Stimulated activated CD4-positive, alpha-beta T cell treated with anti-CD3 and anti-CD28 coated beads, Interleukin-1b, Interleukin-23, amount 100 ng/mL, for 24 hours (primary cell): ENCODE measurements at regions not wholly inside any gene's neighbourhood (a gene's known extent, or its start where the extent isn't known, plus 50 kb on each side); places are given as distances from the start of the nearest gene placed in this dataset.

Source experiments
- DNase-seq, 4 experiments: peaks; one replicate each; pipeline ENCODE4 v3.0.0-alpha.2; 2020; ENCODE audit warnings: low read depth in 4 of 4, low spot score in 1 of 4

DNA sequence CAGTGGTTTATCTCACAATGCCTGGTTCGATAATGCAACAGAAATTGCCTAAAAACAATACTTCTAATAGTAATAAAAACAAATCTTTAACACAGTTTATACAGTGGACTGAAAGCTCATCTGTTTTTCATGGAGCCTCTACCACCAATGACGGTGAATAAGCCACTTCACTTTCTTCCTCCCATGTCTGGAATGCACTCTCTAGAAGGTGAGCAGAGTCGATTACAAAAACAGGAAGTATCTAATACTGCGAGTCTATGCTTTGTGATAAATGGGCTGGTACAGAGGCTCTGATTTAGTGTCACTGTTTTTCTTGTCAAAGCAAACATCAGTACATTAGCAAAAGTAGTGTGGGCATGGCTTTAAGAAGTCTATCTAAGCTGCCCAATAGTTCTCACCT is 1348.6 kb upstream of the SLC10A2 start:
- no peak for DNase-seq

DNA sequence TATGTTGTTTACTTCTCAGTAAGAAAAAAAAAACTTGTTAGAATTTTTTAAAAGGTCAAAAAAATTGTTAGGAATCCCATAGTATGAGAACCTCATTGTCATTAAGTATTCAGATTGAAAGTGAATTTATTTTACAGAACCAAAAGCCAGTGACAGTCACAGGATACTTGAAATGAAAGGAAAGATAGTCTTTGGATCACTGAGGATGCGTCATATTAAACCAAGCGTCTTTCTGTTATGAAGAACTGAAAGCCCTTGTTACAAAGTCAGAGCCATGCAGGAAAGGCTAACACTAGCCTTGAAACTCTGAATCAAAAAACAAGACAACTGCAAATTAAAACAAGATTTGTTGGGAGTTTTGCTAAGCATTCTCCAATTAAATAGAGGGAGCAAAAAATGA is 1348.0 kb upstream of the SLC10A2 start:
- no peak for DNase-seq

DNA sequence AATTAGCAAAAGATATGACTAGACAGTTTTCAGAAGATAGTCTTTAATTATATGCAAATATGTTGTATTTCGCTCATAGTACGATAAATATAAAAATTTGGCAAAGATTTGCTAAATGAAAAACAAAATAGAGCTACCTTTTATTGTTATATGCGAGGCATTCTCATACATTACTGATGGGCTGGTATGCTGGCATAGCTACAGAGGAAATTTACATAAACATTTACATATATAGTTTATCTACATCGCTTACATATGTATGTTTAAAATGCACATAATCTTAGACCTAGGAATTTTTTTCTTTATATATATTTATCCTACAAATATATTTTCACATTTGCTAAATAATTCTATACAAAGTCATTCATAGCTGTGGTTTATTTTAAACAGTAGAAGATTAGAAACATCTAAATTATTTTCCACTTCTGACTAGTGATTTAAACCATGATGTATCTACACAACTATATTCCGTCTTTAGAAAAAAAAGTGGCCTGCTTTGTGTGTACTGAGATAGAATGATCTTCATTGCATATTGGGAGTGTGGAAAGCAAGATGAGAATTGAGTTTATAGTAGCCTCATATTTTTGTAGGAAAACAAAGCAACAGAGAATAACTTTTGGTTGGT is 1345.0 kb upstream of the SLC10A2 start:
- no peak for DNase-seq

DNA sequence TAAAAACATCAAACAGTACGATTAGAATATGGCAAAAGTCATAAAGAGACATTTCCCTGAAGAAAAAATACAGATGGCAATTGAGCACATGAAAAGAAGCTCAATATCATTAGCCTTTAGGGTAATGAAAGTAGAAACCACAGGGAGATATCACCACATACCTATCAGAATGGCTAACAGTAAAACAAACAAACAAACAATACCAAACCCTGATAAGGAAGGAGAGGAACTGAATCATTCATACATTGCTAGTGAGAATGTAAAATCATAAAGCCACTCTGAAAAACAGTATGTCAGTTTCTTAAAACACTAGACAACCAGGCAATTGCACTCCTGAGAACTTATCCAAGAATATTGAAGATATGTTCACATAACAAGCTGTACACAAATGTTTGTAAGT is 1342.5 kb upstream of the SLC10A2 start:
- no peak for DNase-seq

DNA sequence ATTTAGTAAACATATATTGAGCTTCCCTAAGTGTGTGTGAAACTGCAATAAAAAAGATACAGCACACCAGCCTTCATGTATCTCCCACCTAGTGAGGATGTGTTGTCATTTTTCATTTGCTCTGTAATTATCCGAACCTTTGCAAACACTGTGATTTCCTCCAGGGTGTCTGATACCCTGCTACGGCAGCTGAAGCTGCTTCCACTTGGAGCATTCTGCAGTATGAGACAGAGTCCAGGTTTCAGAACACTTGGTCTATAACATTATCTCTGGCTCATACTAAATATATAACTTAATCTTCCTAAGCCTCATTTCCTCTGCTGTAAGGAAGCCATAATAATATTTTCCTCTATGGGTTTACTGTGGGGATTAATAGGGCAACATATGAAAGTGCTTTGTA is 1338.1 kb upstream of the SLC10A2 start:
- no peak for DNase-seq

DNA sequence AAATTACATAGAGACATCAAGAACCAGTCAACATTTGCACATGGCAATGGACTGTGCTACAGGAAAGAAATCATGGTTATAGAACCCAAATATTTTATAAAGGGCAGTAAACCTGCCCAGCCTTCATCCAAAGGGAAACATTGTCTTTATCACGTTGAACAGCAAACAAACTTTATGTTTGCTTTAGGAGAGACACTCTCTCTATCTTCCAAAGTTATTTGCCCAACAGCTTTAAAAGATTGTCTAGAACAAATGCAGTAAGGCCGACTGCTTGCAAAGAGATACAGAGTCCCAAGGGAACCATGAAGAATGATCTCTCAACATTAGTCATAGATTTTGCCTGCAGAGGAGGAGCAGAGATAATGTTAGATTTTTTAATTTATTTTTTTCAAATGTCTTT is 1323.5 kb upstream of the SLC10A2 start:
- no peak for DNase-seq

DNA sequence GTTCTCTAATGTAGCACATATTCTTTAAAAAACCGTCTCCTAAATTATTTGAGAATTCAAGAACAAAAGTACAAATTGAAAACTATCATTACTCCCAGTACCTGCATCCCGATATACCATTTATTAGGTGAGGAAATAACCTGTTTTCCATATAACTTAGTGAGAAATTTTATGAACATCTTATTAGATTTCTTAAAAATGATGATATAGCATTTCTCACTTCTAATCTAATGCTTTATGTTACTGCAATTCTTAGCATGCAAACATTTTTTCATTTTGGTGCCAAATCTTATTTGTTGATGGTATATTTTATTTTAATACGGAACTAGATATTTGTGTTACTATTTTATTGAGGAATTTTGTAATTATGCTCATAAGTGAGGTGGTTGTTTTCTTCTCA is 1321.3 kb upstream of the SLC10A2 start:
- no peak for DNase-seq

DNA sequence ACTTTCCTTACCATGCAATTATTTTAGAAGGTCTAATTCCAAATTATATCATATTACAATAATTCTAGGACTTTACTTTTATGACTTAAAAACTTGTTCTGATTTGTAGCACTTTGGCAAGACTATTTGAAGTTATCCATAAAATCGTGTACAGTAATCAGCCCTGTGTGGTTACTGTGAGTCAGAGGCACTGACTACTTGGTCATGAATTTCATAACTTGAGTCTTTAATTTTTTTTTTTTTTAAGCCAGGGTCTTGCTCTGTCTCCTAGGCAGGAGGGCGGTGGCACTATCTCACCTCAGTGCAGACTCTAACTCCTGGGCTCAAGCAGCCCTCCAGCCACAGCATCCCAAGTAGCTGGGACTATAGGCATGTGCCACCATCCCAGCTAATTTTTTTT is 1319.2 kb upstream of the SLC10A2 start:
- DNase-seq, result no peak

DNA sequence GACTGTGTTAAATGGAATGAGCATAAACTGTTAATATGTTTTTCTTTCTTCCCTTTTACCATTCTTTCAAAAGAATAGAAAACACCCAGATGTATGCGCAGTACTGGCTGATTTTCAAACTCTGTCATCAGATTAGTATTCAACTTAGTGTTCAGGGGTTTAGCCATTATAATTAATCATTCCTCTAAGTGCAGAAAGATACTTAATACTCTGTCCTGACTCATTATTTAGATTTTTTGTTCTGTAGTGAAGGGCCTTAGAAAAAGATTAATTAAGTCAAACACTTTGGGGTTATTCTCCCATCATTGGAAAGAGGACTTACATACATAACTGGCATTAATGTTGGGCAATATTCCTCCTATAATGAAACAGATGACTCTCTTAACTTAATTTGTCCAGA is 1316.7 kb upstream of the SLC10A2 start:
- no peak for DNase-seq

DNA sequence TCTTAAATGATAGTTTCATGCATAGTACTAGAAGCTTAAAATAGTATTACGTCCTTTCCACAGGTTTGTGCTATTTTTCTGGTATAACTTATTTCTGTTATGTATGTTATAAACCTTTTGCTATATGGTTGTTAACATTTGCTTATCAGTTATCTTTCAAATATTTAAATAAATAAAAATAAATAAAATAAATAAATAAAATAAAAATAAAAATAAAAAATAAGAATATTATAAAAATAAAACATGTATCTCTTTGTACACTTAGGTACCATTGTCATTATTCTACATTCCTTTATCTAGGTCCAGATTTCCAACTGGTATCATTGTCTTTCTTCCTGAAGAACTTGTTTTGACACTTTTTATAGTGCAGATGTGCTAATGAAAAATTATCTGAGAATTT is 1310.4 kb upstream of the SLC10A2 start:
- no peak for DNase-seq

DNA sequence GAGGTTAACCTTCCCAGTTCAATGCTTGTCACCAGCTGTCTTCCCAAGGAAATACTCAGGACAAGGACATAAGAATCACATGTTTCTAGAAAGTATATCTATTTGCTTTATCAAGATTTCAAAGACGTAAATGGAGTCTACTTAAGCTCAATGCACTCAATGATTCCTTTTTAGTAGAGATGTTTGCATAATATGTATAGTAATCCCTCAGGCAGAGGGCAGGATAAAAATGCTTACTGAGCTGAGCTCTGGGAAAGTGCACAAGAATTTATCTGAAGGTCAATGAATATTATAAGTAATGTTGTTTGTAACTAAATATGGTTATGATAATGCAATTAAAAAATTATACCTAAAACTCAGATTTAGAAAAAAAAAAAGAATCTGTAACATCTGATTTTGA is 1309.4 kb upstream of the SLC10A2 start:
- no peak for DNase-seq

DNA sequence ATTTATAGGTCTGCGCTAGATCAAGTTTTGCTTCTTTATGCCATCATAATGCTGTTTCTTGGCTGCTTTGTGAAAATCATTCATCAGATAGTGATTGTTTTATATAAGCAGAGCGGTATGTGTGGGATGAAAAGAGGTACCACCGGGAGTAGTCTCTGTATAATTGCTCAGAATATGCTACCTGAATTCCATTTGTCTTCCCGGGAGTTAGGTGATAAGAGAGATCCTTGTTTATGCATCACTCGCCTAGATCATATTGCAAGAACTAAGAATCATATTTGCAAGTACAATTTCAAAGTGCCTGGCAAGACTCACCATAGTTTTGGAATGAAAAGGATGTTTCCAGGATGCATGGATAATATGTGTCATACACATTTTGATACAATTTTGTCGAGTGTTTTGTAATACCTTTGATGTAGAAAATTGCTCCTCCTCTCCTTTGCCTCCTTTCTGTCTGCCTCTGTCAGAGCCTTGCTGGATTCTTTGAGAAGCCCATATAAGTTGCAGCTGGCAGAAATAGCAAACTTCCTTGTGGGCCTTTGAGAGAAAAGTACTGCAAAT is 1306.0 kb upstream of the SLC10A2 start:
- no peak for DNase-seq

DNA sequence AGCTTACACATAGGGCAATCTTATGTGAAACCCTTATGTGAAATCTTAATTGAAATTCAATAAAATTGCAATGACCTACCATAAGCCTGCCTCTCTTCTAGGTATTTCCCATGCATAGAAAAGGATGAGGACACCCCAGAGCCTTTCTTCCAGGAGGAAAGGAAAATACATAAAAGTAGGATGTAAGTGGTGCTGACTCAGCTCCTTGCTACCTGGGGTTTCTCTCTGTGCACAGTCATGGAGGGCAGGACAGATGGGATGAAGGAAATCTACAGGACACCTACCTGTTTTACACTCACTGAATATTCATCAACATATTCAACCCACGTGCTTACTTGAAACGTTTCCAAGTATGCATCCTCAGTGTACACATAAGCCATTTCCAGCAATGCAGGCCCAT is 1299.2 kb upstream of the SLC10A2 start:
- DNase-seq, result no peak

DNA sequence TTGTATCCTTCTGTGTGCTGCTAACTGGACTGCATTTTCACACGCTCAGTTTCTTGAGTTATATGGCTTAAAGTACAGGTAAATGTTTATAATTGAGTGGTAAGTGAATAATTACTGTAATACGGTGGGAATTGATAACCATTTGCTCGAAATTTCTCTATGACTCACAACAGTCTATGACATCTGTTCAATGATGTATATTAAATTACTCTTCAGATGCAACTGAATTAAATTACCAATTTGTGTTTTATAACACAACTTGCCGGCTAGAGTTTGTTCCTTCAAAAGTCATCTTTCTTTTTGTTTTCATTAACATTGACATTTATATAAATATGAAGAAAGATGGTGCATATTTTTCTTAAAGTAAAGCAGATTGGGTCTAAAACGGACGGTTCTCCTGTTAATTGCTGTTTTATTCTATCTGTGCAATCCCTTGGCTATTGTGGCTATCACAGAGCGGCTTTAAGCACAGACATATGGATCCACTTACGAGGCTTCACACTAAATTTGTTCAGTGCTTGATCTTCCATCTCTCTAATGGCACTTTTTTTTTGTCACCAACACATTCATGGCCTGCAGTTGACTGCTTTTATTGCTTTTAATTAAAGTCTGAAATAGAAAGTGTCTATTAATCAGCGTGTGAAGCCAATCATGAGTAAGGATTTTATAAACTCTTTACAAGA is 1291.6 kb upstream of the SLC10A2 start:
- DNase-seq, result no peak

DNA sequence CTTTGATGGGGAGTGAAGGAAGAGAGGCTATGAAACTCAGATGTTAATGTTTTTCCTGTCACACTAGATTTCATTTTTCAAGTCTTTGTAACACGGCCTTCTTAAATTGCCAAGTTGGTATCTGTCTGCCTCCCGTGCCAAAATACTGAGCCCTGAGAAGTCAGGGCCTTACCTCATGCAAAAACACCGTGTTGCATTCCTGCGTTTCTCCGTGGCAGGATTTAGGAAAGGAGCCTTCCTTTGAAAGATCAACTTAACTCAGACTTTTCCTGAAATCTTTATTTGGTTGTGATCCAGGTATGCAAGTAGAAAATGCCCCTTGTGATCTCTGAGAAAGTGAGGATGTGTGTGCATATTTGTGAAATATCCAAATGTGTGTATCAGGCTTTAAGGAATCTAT is 1291.0 kb upstream of the SLC10A2 start:
- no peak for DNase-seq

DNA sequence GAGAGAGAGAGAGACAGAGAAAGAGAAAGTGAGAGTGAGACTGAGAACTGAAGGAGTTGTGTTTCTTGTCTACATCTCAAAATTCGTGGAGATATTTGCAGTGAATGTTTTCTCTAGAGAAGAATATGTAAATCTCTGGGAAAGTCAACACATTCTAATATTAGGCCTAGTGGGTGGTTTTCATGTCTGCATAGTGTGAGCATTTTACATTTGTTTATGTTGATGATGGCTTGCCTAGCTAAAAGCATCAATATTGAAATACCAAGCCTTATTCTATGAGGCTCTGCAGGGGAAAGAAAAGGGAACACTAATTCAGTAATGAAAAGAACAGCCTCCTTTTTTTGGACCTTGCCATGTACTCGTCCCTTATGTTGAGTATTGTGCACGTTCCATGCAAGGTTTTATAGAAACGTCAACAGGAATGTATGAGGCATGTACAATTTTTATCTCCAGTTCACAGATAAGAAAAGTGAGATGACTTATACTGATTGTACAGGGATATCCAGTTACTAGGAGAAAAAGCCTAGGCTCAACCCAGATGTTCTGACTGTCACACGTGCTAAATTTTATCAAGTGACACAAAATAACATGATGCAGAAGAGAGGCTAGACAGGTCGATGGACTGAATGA is 1288.9 kb upstream of the SLC10A2 start:
- DNase-seq, result no peak

DNA sequence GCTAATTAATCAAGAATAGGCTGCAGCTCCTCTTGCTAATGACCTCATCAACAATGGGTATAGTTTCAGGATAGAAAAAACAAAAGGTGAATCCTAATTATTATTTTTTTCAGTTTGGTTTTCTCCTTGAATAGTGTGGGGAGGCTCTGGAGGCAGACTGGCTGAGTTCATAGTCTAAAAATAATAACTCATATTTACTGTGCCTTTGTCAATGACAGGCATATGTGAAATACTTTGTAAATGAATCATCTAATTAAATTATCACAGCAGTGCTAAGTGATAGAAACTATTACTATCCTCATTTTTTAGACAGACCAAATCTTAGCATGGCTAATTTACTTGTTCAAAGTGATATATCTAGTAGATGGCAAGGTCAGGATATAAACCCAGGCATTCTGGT is 1261.0 kb upstream of the SLC10A2 start:
- DNase-seq, result no peak

DNA sequence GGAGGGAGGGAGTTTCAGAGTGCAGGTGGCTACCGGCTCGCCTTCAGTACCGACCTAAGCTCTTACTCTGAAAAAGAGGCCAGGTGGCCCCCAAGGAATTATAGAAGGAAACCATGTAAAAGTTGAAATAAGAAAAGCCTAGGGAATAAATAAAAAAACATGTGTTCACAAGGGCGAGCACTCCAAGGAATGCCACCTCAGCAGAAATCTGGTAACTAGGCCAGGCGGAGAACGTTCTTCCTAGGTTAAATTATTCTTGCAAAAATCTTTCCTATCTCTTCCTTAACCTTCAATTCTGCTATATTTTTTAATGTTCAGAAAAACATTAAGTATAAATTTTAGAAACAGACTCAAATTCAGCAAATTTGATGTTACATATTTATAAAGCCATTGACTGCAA is 1260.3 kb upstream of the SLC10A2 start:
- no peak for DNase-seq

DNA sequence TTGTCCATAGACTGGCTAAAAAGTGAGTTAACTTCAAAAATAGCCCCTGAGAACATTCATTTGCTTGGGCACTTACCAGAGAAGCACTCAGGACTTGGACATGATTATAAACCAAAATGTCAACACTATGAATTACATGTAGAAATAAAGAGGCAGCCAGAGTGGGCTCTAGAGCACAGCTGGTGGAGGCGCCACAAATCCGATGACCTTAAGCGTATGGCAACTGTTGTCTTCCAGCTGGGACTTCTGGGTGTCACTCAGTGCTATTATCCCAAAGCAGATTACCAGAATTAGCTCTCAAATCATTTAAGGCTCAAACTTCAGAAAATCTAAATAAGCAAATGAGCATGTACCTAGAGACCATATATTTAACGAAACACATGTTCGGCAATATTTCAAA is 1255.5 kb upstream of the SLC10A2 start:
- no peak for DNase-seq

DNA sequence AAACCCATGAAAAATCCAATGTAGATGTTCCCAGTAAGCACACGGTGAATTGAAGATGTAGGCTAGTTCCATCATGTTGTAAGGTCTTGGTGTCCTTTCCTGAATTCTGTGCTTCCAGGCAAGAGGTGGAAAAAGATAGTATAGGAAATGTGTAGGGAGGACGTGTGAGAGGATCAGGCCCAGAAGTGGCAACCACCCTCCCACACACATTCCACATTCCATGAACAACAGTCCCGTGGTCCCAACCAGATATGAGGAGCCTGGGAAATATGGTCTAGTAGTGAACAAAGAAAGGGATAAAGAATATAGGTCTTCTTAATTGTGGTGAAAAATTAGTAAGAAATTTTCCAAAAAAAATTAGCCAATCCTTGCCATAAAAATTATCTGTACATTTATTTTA is 1254.2 kb upstream of the SLC10A2 start:
- no peak for DNase-seq

DNA sequence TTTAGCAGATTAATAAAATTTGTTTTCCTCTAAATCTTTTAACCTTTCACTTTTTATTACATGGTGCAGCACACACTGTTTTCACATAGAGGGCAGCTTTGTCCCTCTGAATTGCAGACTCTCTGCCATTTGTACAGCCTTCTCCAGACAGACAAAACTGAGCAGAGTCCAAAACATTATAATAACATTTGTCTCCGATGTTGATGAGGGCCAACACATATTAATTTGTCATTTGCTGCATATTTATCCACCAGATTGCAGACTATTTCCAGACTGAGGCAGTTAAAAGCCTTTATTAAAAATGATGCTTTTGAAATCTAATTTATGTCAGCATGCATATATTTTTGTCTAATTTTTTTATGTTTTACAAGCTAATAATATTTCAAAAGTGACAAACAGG is 1251.9 kb upstream of the SLC10A2 start:
- no peak for DNase-seq

DNA sequence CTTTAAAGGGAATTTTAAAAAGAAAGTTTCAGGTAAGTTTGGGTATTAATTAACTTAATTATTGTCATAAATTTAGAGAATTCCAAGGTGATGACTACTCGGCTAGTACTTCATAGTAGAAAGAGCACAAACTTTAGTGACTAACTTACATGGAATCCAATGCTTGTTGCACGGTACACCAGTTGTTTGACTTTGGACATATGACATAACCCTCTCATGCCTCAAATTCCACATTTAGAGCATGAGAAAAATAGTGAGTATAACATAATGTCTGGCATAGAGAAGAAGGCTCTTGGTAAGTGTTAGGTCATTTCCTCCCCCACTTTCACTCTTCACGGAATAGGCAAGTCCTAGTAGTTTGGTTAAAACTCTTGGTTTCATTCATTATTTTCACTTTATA is 1249.4 kb upstream of the SLC10A2 start:
- no peak for DNase-seq
